ENCODE measurements at regions not wholly inside any gene's neighbourhood (a gene's known extent, or its start where the extent isn't known, plus 50 kb on each side); places are given as distances from the start of the nearest gene placed in this dataset.

DNA sequence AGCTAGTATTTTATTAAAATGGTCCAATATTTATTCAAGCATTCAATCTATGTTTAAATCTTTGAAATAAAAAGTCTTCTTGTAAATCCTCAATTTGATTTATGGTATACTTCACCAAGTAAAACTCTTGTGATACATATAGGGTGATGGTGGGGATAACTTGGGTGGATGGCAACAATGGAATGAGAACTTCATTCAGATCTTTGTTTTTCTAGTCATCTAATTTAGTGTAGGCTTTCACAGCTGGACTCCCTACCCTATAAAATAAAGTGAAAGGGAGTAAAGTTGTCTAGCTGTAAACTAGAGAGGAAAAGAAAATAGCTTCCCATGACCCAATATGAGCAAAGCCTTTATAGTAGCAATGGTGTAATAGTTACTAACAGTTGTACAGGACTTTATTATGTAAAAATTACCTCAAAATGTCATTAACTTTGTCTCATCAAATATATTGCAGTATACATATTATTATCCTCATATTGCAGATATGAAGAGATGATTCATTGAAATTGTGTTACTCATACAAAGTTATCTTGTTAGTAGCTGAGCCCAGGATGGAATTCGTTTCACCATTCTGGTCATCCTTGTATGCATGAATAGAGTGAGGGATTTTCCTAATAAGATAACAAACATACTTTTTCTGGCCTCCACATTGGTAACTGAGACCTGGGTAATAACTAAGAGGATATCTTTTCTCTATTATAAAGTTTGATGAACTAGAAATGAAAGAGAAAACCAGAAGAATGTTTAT, 1377.7 kb upstream of the ADGRL4 start:
- H3K27ac ChIP-seq, result no peak overlapping the region
- no peaks in the 10 kb centered on the region for H3K4me1 ChIP-seq
- TF ChIP-seq, protein P1, sequence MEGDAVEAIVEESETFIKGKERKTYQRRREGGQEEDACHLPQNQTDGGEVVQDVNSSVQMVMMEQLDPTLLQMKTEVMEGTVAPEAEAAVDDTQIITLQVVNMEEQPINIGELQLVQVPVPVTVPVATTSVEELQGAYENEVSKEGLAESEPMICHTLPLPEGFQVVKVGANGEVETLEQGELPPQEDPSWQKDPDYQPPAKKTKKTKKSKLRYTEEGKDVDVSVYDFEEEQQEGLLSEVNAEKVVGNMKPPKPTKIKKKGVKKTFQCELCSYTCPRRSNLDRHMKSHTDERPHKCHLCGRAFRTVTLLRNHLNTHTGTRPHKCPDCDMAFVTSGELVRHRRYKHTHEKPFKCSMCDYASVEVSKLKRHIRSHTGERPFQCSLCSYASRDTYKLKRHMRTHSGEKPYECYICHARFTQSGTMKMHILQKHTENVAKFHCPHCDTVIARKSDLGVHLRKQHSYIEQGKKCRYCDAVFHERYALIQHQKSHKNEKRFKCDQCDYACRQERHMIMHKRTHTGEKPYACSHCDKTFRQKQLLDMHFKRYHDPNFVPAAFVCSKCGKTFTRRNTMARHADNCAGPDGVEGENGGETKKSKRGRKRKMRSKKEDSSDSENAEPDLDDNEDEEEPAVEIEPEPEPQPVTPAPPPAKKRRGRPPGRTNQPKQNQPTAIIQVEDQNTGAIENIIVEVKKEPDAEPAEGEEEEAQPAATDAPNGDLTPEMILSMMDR (IDR thresholded peaks at IDR 0.05), result no peak
- intact Hi-C loops (cut with DNase I; ENCODE audit: low total_unique reads), result no loop called here
- H3K27me3 ChIP-seq, result no peaks in the 10 kb centered on the region
- no peaks in the 10 kb centered on the region for H3K36me3 ChIP-seq
- no peak for DNase-seq
- H3K4me3 ChIP-seq, result no peak overlapping the region
- H3K9me3 ChIP-seq, result peaks cover 0 to under 1% (median 0%) of the 10 kb centered on the region in 3 donors

DNA sequence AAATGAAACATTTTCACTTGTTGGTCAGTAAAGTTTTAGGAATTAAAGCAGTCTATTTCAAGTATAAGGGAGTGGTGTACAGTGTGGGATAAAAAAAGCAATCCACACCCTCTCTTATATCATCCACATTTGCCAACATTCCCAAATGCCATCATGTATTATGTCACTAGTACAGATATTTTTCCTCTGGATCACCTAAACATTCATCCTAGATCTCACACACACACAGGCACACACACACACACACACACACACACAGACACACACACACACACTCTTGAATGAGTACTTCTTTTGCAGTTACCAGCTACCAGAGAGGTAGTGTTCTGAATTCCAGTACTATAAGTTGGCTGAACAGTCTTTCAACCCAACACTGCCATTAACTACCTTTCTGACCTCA, 1369.1 kb upstream of the ADGRL4 start:
- H3K4me1 ChIP-seq, result no peaks in the 10 kb centered on the region
- DNase-seq, result no peak
- H3K27ac ChIP-seq, result no peak overlapping the region
- TF ChIP-seq, protein P1 (IDR thresholded peaks at IDR 0.05), result no peak
- H3K4me3 ChIP-seq, result no peak overlapping the region
- intact Hi-C loops (cut with DNase I; ENCODE audit: low total_unique reads), result no loop called here
- no peaks in the 10 kb centered on the region for H3K9me3 ChIP-seq
- H3K27me3 ChIP-seq, result no peaks in the 10 kb centered on the region
- no peaks in the 10 kb centered on the region for H3K36me3 ChIP-seq

DNA sequence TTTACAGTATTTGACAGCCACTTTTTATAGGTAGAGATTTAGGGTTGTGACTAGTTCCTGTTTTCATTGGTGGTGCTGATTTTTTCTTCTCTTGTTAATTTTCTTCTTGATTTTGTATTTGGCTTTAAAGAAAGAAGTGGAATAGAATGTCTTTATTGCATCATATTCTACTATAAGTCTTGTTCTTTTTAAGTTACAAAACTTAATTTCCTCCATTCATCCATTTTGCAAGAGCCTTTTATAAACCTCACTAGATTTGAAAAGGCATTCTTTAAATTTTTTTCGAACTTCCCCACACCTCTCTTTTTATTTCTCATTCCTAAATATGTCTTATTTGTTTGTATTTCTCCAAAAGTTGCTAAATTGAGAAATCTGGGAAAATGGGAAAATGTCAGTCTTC, 1368.6 kb upstream of the ADGRL4 start:
- TF ChIP-seq, protein P1 (IDR thresholded peaks at IDR 0.05), result no peak
- Histone ChIP-seq H3K4me3 (no peak overlapping the region), H3K9me3 (no peaks in the 10 kb centered on the region), H3K27me3 (no peaks in the 10 kb centered on the region), H3K36me3 (no peaks in the 10 kb centered on the region), H3K4me1 (no peaks in the 10 kb centered on the region), H3K27ac (no peak overlapping the region)
- no peak for DNase-seq
- intact Hi-C loops (cut with DNase I; ENCODE audit: low total_unique reads), result no loop called here

DNA sequence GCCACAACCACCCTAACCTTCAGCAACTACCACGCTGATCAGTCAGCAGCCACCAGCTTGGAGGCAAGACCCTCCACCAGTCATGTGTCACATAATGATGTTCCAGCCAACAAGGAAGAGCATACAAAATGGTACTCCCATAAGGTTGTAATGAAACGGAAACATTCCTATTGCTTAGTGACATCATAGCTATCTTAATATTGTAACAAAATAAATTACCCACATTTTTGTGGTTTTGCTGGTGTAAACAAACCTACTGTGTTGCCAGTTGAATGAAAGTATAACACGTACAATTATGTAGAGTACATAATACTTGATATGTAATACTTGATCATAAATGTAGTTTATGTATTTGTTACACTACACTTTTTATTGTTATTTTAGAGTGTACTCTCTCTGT, 1363.2 kb upstream of the ADGRL4 start:
- intact Hi-C loops (cut with DNase I; ENCODE audit: low total_unique reads), result no loop called here
- Histone ChIP-seq H3K9me3 (no peaks in the 10 kb centered on the region), H3K27ac (no peak overlapping the region), H3K27me3 (no peaks in the 10 kb centered on the region), H3K4me3 (no peak overlapping the region), H3K4me1 (no peaks in the 10 kb centered on the region), H3K36me3 (no peaks in the 10 kb centered on the region)
- TF ChIP-seq, protein P1 (IDR thresholded peaks at IDR 0.05), result no peak
- DNase-seq, result no peak

DNA sequence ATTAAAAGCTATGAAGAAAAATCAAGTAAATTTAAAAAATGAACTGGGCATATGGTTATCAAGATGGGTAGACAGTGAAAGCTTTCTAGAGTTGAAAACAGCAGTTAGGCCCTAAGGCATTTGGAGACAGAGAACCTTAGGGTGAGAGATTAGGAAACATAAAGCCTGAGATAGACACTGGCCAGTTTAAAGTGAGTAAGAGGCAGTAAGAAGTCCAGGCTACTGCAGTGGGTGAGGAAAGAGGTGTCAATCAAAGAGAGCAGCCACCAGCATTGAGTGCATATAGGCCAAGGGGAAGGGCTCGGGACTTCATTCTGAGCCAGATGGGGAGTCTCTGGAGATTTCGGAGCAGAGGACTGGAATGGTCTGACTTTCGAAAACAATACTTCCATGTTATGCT, 1360.5 kb upstream of the ADGRL4 start:
- TF ChIP-seq, protein P1 (IDR thresholded peaks at IDR 0.05), result no peak
- Histone ChIP-seq H3K36me3 (no peaks in the 10 kb centered on the region), H3K9me3 (no peaks in the 10 kb centered on the region), H3K4me1 (no peaks in the 10 kb centered on the region), H3K4me3 (no peak overlapping the region), H3K27me3 (no peaks in the 10 kb centered on the region), H3K27ac (no peak overlapping the region)
- intact Hi-C loops (cut with DNase I; ENCODE audit: low total_unique reads), result no loop called here
- no peak for DNase-seq

All from tibial artery (tissue), 4 donors.